ENCODE measurements at regions not wholly inside any gene's neighbourhood (a gene's known extent, or its start where the extent isn't known, plus 50 kb on each side); places are given as distances from the start of the nearest gene placed in this dataset.

DNA sequence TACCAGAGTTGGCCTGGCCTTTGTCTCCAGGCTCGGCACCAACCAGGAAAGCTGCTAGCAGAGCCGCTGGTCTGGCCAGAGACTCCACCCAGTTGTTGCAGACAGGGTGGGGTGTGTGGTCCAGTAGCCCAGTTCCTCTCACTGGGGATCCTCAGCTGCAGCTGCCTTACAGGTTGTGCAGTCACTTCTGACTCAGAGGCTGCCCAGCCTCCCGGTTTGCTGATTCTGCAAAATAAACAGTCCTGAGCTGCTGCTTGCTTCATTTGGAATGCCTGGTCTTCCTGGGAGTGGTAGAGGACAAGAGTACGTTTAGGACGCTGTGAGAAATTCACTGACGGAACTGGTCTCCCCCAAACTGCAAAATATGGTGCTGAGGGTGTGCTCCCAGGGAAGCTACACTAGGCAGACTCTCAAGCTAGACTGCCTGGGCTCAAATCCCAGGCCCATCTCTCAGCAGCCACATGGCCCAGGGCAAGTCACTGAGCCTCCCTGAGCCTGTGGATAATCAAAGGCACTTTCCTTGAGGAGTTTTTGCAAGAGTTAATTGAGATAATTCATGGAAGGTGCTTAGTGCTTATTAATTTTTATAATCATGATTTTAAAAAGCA lies 246.1 kb downstream of the TFAP2C start:
- intact Hi-C loops (cut with DNase I), result no loop called here
- DNase-seq, result no peak
- Histone ChIP-seq H3K9me3 (ENCODE audit: control insufficient read depth in 2 of 3, insufficient read depth in 1 of 3, low read length in 3 of 3) (no peaks in the 10 kb centered on the region), H3K9ac (ENCODE audit: low read length in 3 of 3) (no peak overlapping the region), H3K27me3 (ENCODE audit: control insufficient read depth, insufficient read depth, low read length) (no peaks in the 10 kb centered on the region), H3K36me3 (ENCODE audit: control insufficient read depth in 2 of 3, insufficient read depth in 3 of 3, low read length in 3 of 3) (no peaks in the 10 kb centered on the region), H3K4me1 (ENCODE audit: control insufficient read depth in 2 of 3, insufficient read depth in 2 of 3, low read depth in 1 of 3, low read length in 3 of 3) (no peaks in the 10 kb centered on the region), H3K27ac (ENCODE audit: low read depth in 2 of 2, low read length in 2 of 2) (no peak overlapping the region), H3K4me3 (ENCODE audit: low read length in 3 of 3) (no peak overlapping the region)
- FAIRE-seq, result no peak
- TF ChIP-seq, protein P1, sequence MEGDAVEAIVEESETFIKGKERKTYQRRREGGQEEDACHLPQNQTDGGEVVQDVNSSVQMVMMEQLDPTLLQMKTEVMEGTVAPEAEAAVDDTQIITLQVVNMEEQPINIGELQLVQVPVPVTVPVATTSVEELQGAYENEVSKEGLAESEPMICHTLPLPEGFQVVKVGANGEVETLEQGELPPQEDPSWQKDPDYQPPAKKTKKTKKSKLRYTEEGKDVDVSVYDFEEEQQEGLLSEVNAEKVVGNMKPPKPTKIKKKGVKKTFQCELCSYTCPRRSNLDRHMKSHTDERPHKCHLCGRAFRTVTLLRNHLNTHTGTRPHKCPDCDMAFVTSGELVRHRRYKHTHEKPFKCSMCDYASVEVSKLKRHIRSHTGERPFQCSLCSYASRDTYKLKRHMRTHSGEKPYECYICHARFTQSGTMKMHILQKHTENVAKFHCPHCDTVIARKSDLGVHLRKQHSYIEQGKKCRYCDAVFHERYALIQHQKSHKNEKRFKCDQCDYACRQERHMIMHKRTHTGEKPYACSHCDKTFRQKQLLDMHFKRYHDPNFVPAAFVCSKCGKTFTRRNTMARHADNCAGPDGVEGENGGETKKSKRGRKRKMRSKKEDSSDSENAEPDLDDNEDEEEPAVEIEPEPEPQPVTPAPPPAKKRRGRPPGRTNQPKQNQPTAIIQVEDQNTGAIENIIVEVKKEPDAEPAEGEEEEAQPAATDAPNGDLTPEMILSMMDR (IDR thresholded peaks at IDR 0.05; ENCODE audit: borderline replicate concordance, extremely low read depth, insufficient read depth), result no peak

DNA sequence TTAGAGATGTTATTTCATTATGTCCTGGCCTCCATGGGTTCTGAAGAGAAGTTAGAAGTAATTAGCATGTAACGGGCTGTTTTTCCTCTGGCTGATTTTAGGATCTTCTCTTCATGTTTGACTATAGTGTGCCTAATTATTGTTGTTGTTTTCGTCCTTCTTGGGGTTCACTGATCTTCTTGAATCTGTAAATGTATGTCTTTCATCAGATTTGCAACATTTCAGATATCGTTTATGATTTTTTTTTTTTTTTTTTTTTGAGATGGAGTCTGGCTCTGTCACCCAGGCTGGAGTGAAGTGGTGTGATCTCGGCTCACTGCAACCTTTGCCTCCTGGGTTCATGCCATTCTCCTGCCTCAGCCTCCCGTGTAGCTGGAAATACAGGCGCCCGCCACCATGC lies 246.7 kb downstream of the TFAP2C start:
- no peaks in the 10 kb centered on the region for H3K4me1 ChIP-seq (ENCODE audit: control insufficient read depth in 2 of 3, insufficient read depth in 2 of 3, low read depth in 1 of 3, low read length in 3 of 3)
- no peaks in the 10 kb centered on the region for H3K36me3 ChIP-seq (ENCODE audit: control insufficient read depth in 2 of 3, insufficient read depth in 3 of 3, low read length in 3 of 3)
- no peak for FAIRE-seq
- H3K27ac ChIP-seq (ENCODE audit: low read depth in 2 of 2, low read length in 2 of 2), result no peak overlapping the region
- TF ChIP-seq, protein P1 (IDR thresholded peaks at IDR 0.05; ENCODE audit: borderline replicate concordance, extremely low read depth, insufficient read depth), result no peak
- no peaks in the 10 kb centered on the region for H3K27me3 ChIP-seq (ENCODE audit: control insufficient read depth, insufficient read depth, low read length)
- no peak overlapping the region for H3K9ac ChIP-seq (ENCODE audit: low read length in 3 of 3)
- intact Hi-C loops (cut with DNase I), result no loop called here
- DNase-seq, result no peak
- H3K4me3 ChIP-seq (ENCODE audit: low read length in 3 of 3), result no peak overlapping the region
- no peaks in the 10 kb centered on the region for H3K9me3 ChIP-seq (ENCODE audit: control insufficient read depth in 2 of 3, insufficient read depth in 1 of 3, low read length in 3 of 3)

DNA sequence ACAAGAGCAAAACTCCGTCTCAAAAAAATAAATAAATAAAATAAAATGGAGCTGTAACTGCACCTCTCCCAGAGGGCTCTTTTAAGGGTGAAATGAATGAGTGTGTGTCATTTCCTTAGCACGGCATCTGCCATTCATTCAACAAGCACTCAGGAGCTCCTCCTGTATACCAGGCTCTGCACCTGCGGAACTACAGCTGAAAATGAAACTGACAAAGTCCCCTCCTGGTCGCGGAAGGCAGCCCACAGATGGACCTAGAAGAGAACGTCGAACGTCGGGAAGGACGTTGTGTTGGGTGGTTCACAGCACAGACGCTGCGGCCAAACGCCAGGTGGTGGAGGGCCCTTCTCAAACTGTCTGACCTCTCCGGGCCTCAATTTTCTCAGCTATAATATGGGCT lies 256.4 kb downstream of the TFAP2C start:
- Histone ChIP-seq H3K36me3 (ENCODE audit: control insufficient read depth in 2 of 3, insufficient read depth in 3 of 3, low read length in 3 of 3) (no peaks in the 10 kb centered on the region), H3K9me3 (ENCODE audit: control insufficient read depth in 2 of 3, insufficient read depth in 1 of 3, low read length in 3 of 3) (no peaks in the 10 kb centered on the region), H3K4me3 (ENCODE audit: low read length in 3 of 3) (no peak overlapping the region), H3K9ac (ENCODE audit: low read length in 3 of 3) (no peak overlapping the region), H3K4me1 (ENCODE audit: control insufficient read depth in 2 of 3, insufficient read depth in 2 of 3, low read depth in 1 of 3, low read length in 3 of 3) (no peaks in the 10 kb centered on the region), H3K27me3 (ENCODE audit: control insufficient read depth, insufficient read depth, low read length) (no peaks in the 10 kb centered on the region), H3K27ac (ENCODE audit: low read depth in 2 of 2, low read length in 2 of 2) (no peak overlapping the region)
- no peak for FAIRE-seq
- intact Hi-C loops (cut with DNase I), result no loop called here
- TF ChIP-seq, protein P1 (IDR thresholded peaks at IDR 0.05; ENCODE audit: borderline replicate concordance, extremely low read depth, insufficient read depth), result no peak
- DNase-seq, result no peak

DNA sequence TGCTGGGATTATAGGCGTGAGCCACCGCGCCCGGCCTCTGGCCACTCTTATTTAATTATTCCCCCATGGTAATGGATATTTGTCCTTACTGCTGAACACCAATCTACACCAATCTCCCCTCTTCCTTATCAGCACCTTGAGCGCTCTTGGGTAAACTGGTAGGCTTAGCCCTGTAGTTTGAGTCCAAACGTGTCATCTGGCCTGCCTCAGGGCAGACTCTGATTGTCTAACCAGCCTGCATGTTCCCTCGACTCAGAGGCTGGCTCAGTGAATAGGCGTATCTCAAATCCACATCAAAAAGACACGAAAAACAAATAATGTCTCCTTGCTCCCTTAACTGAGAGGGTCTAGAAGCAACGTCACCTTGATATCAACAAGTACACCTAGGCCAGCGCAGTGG lies 260.9 kb downstream of the TFAP2C start:
- DNase-seq (no peak), FAIRE-seq (no peak)
- intact Hi-C loops (cut with DNase I), result no loop called here
- Histone ChIP-seq H3K4me3 (ENCODE audit: low read length in 3 of 3) (no peak overlapping the region), H3K9me3 (ENCODE audit: control insufficient read depth in 2 of 3, insufficient read depth in 1 of 3, low read length in 3 of 3) (no peaks in the 10 kb centered on the region), H3K27me3 (ENCODE audit: control insufficient read depth, insufficient read depth, low read length) (no peaks in the 10 kb centered on the region), H3K27ac (ENCODE audit: low read depth in 2 of 2, low read length in 2 of 2) (no peak overlapping the region), H3K36me3 (ENCODE audit: control insufficient read depth in 2 of 3, insufficient read depth in 3 of 3, low read length in 3 of 3) (no peaks in the 10 kb centered on the region), H3K9ac (ENCODE audit: low read length in 3 of 3) (no peak overlapping the region), H3K4me1 (ENCODE audit: control insufficient read depth in 2 of 3, insufficient read depth in 2 of 3, low read depth in 1 of 3, low read length in 3 of 3) (no peaks in the 10 kb centered on the region)
- TF ChIP-seq, protein P1 (IDR thresholded peaks at IDR 0.05; ENCODE audit: borderline replicate concordance, extremely low read depth, insufficient read depth), result no peak

Measured in kidney (tissue), 13 donors.